SK-N-SH treated with all-trans-retinoic acid at 6 μM for 48 hours (cell line): ENCODE measurements at regions not wholly inside any gene's neighbourhood (a gene's known extent, or its start where the extent isn't known, plus 50 kb on each side); places are given as distances from the start of the nearest gene placed in this dataset.

Experiments
- ATAC-seq: fragments of 200-7000 bp; cut with Tn5 transposase; 3 replicates; pipeline ENCODE4 v1.9.1; 2020; ENCODE audit warnings: mild to moderate bottlenecking, moderate library complexity
- ARNTL ChIP-seq: fragments of 450-650 bp; formaldehyde crosslinking; IDR thresholded peaks from 2 replicates; pipeline ENCODE4 v1.5.0; 2020; ENCODE audit warnings: low read depth, mild to moderate bottlenecking, moderate library complexity, borderline replicate concordance
- BACH2 ChIP-seq: fragments of 250-450 bp; sonication (Bioruptor Pico); IDR thresholded peaks from 2 replicates; pipeline ENCODE4 v1.9.0; 2021; ENCODE audit warnings: mild to moderate bottlenecking, borderline replicate concordance
- CREB5 ChIP-seq: fragments of 250-450 bp; sonication (Bioruptor Pico); IDR thresholded peaks from 2 replicates; pipeline ENCODE4 v1.5.1; 2020; ENCODE audit warnings: low read depth, mild to moderate bottlenecking, moderate library complexity
- CSDC2 ChIP-seq: fragments of 250-450 bp; sonication (Bioruptor Pico); IDR thresholded peaks from 2 replicates; pipeline ENCODE4 v1.5.0; 2020; ENCODE audit warnings: mild to moderate bottlenecking, moderate library complexity
- GLIS3 ChIP-seq: fragments of 250-450 bp; sonication (Bioruptor Pico); IDR thresholded peaks from 2 replicates; pipeline ENCODE4 v1.5.0; 2020; ENCODE audit warnings: mild to moderate bottlenecking, moderate library complexity
- ISL1 ChIP-seq: fragments of 250-450 bp; sonication (Bioruptor Pico); IDR thresholded peaks from 2 replicates; pipeline ENCODE4 v2.1.2; 2022; ENCODE audit warnings: mild to moderate bottlenecking, moderate library complexity
- OSR1 ChIP-seq: fragments of 250-450 bp; sonication (Bioruptor Pico); IDR thresholded peaks from 2 replicates; pipeline ENCODE4 v1.8.0; 2022; ENCODE audit warnings: moderate library complexity, mild to moderate bottlenecking, inconsistent platforms
- PPARA ChIP-seq: fragments of 250-450 bp; sonication (Bioruptor Pico); IDR thresholded peaks from 2 replicates; pipeline ENCODE4 v1.5.0; 2020; ENCODE audit warnings: mild to moderate bottlenecking, borderline replicate concordance
- RARB ChIP-seq: fragments of 250-450 bp; sonication (Bioruptor Pico); IDR thresholded peaks from 2 replicates; pipeline ENCODE4 v1.8.0; 2021; ENCODE audit warnings: mild to moderate bottlenecking, moderate library complexity
- SNAI2 ChIP-seq: fragments of 250-450 bp; sonication (Bioruptor Pico); IDR thresholded peaks from 2 replicates; pipeline ENCODE4 v1.5.0; 2020; ENCODE audit warnings: mild to moderate bottlenecking, moderate library complexity
- TCF4 ChIP-seq: fragments of 250-450 bp; sonication (Bioruptor Pico); IDR thresholded peaks from 2 replicates; pipeline ENCODE4 v1.8.0; 2021; ENCODE audit warnings: mild to moderate bottlenecking, moderate library complexity, borderline replicate concordance
- ZC3H10 ChIP-seq: fragments of 250-450 bp; sonication (Bioruptor Pico); IDR thresholded peaks from 2 replicates; pipeline ENCODE4 v1.5.1; 2021; ENCODE audit warnings: mild to moderate bottlenecking, moderate library complexity
- ZFP3 ChIP-seq: fragments of 250-450 bp; sonication (Bioruptor Pico); IDR thresholded peaks from 2 replicates; pipeline ENCODE4 v1.5.0; 2020; ENCODE audit warnings: mild to moderate bottlenecking, moderate library complexity
- ZFP30 ChIP-seq: fragments of 450-650 bp; formaldehyde crosslinking; IDR thresholded peaks from 2 replicates; pipeline ENCODE4 v1.5.0; 2022; ENCODE audit warnings: mild to moderate bottlenecking, moderate library complexity
- ZNF565 ChIP-seq: fragments of 450-650 bp; formaldehyde crosslinking; conservative IDR thresholded peaks from 2 replicates; pipeline ENCODE4 v1.5.0; 2020; ENCODE audit warnings: low read depth, mild to moderate bottlenecking, moderate library complexity
- ZNF70 ChIP-seq: fragments of 450-650 bp; formaldehyde crosslinking; IDR thresholded peaks from 2 replicates; pipeline ENCODE4 v1.5.0; 2020; ENCODE audit warnings: mild to moderate bottlenecking, moderate library complexity
- ZNF8 ChIP-seq: fragments of 450-650 bp; formaldehyde crosslinking; IDR thresholded peaks from 2 replicates; pipeline ENCODE4 v1.5.0; 2020; ENCODE audit warnings: mild to moderate bottlenecking, moderate library complexity
- TF ChIP-seq, protein P1 (sequence below): fragments of 250-450 bp; sonication (Bioruptor Pico); IDR thresholded peaks from 2 replicates; pipeline ENCODE4 v1.5.0; 2020; ENCODE audit warnings: mild to moderate bottlenecking, moderate library complexity
- TF ChIP-seq, protein P2 (sequence below): fragments of 250-450 bp; sonication (Bioruptor Pico); IDR thresholded peaks from 2 replicates; pipeline ENCODE4 v1.8.0; 2021; ENCODE audit warnings: low read depth, mild to moderate bottlenecking, moderate library complexity, borderline replicate concordance
- TF ChIP-seq, protein P3 (sequence below): fragments of 250-450 bp; sonication (Bioruptor Pico); IDR thresholded peaks from 2 replicates; pipeline ENCODE4 v1.5.1; 2021; ENCODE audit warnings: mild to moderate bottlenecking, moderate library complexity

DNA sequence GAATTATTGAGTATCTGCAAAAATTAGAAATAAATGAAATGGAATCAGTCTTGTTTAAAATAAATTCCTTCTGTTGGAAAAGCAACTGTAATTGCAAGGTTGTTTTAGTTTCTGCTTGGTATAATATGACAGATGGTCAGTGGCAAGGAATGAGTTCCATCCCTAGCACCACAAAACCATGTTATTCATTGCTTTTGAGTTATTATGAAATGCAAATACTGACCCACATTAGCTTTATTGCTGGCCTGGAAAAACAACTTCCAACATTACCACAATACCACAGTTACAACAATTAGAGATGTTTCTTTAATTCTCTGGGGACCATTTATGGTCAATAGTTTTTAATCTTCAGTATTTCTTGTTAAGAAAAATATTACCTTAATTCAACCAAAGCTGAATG is 194.4 kb downstream of the TMA16 start:
- TF ChIP-seq ISL1 (CRISPR knock-in tag) (no peak), CREB5 (CRISPR knock-in tag) (no peak), PPARA (no peak), GLIS3 (no peak), ZNF70 (no peak), ZC3H10 (CRISPR knock-in tag) (no peak)
- TF ChIP-seq, all 23 proteins: peak for 0
- ATAC-seq, result no peak

DNA sequence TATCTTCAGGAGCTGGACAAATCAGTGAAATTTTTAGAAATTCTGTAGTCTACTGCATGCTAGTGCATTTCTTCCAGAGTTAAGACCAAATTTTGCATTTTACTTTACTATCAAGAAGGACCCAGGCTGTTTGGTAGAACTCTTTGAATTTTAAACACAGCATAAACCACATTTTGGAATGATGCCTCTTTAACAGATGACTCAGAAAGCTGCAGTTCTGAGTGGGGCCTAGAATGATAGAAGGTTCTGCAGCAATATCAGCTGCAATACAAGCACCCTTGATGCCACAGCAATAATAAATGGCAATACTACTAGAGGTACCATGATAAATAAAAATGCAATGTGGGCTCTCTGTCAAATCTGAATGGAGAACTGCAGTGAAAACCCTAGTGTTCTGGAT is 198.7 kb downstream of the TMA16 start:
- peak; percentile 26; the same call in 2 of the 3 replicates for ATAC-seq
- TF ChIP-seq, protein P1, sequence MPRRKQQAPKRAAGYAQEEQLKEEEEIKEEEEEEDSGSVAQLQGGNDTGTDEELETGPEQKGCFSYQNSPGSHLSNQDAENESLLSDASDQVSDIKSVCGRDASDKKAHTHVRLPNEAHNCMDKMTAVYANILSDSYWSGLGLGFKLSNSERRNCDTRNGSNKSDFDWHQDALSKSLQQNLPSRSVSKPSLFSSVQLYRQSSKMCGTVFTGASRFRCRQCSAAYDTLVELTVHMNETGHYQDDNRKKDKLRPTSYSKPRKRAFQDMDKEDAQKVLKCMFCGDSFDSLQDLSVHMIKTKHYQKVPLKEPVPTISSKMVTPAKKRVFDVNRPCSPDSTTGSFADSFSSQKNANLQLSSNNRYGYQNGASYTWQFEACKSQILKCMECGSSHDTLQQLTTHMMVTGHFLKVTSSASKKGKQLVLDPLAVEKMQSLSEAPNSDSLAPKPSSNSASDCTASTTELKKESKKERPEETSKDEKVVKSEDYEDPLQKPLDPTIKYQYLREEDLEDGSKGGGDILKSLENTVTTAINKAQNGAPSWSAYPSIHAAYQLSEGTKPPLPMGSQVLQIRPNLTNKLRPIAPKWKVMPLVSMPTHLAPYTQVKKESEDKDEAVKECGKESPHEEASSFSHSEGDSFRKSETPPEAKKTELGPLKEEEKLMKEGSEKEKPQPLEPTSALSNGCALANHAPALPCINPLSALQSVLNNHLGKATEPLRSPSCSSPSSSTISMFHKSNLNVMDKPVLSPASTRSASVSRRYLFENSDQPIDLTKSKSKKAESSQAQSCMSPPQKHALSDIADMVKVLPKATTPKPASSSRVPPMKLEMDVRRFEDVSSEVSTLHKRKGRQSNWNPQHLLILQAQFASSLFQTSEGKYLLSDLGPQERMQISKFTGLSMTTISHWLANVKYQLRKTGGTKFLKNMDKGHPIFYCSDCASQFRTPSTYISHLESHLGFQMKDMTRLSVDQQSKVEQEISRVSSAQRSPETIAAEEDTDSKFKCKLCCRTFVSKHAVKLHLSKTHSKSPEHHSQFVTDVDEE, result no peak
- TF ChIP-seq RARB (CRISPR knock-in tag), result no peak
- no peak for TF ChIP-seq ARNTL
- TF ChIP-seq ISL1 (CRISPR knock-in tag), result no peak
- TF ChIP-seq OSR1 (CRISPR knock-in tag), result no peak
- TF ChIP-seq ZNF8 (CRISPR knock-in tag), result no peak
- no peak for TF ChIP-seq BACH2
- no peak for TF ChIP-seq ZFP30 (CRISPR knock-in tag)
- TF ChIP-seq ZFP3 (CRISPR knock-in tag), result no peak
- no peak for TF ChIP-seq PPARA

- TF ChIP-seq ZNF70, result no peak
- TF ChIP-seq PPARA, result no peak
- TF ChIP-seq ZFP30 (CRISPR knock-in tag), result no peak
- no peak for TF ChIP-seq SNAI2 (CRISPR knock-in tag)
- TF ChIP-seq ZFP3 (CRISPR knock-in tag), result no peak
- TF ChIP-seq, protein P1, result no peak
- no peak for TF ChIP-seq CSDC2 (CRISPR knock-in tag)
- TF ChIP-seq, protein P2, sequence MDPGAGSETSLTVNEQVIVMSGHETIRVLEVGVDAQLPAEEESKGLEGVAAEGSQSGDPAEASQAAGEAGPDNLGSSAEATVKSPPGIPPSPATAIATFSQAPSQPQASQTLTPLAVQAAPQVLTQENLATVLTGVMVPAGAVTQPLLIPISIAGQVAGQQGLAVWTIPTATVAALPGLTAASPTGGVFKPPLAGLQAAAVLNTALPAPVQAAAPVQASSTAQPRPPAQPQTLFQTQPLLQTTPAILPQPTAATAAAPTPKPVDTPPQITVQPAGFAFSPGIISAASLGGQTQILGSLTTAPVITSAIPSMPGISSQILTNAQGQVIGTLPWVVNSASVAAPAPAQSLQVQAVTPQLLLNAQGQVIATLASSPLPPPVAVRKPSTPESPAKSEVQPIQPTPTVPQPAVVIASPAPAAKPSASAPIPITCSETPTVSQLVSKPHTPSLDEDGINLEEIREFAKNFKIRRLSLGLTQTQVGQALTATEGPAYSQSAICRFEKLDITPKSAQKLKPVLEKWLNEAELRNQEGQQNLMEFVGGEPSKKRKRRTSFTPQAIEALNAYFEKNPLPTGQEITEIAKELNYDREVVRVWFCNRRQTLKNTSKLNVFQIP (CRISPR knock-in tag), result no peak
- TF ChIP-seq, protein P3, sequence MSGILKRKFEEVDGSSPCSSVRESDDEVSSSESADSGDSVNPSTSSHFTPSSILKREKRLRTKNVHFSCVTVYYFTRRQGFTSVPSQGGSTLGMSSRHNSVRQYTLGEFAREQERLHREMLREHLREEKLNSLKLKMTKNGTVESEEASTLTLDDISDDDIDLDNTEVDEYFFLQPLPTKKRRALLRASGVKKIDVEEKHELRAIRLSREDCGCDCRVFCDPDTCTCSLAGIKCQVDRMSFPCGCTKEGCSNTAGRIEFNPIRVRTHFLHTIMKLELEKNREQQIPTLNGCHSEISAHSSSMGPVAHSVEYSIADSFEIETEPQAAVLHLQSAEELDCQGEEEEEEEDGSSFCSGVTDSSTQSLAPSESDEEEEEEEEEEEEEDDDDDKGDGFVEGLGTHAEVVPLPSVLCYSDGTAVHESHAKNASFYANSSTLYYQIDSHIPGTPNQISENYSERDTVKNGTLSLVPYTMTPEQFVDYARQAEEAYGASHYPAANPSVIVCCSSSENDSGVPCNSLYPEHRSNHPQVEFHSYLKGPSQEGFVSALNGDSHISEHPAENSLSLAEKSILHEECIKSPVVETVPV, result no peak
- no peak for TF ChIP-seq OSR1 (CRISPR knock-in tag)
- TF ChIP-seq BACH2, result no peak
- no peak for TF ChIP-seq TCF4
- no peak for TF ChIP-seq ZNF565
- TF ChIP-seq CREB5 (CRISPR knock-in tag), result no peak
- TF ChIP-seq ARNTL, result no peak
- peak; percentile 62 for ATAC-seq
These were observed 199.3 kb downstream of the TMA16 start for GRCh38 chr4:163693776-163694175.
